Fibroblast of the aortic adventitia (primary cell): ENCODE measurements at regions not wholly inside any gene's neighbourhood (a gene's known extent, or its start where the extent isn't known, plus 50 kb on each side); places are given as distances from the start of the nearest gene placed in this dataset.

Source experiments
- DNase-seq: peaks from one replicate; pipeline ENCODE4 v3.0.0-alpha.2; 2010; ENCODE audit warnings: low read depth
- H3K4me3 ChIP-seq: 2 replicates; pipeline ENCODE4 v1.5.1; 2011; ENCODE audit warnings: low read depth, mild to moderate bottlenecking, control low read depth, low read length, moderate library complexity
- TF ChIP-seq, protein P1 (sequence below): IDR thresholded peaks from 2 replicates; pipeline ENCODE4 v1.5.1; 2011; ENCODE audit warnings: mild to moderate bottlenecking, low read length, control low read depth, inconsistent platforms; ENCODE audit not compliant: insufficient read depth

DNA sequence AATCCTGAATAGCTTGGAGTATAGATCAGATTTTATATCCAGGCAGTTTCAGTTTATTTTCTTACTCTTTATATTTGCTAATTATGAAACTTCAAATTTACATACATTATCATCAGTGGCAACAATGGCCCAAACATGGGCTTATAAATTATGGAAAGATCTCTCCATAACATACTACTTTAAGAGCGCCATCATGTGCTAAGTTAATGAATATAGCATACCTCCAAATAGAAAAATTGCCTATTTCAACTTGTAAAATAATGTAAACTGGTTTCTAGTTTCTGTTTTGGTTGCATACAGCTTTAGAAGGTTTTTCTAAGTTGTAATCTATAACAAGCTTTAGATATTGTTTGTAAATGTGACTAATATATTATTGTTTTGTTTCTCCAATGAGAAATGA lies 531.3 kb upstream of the UBE2E2 start:
- TF ChIP-seq, protein P1, sequence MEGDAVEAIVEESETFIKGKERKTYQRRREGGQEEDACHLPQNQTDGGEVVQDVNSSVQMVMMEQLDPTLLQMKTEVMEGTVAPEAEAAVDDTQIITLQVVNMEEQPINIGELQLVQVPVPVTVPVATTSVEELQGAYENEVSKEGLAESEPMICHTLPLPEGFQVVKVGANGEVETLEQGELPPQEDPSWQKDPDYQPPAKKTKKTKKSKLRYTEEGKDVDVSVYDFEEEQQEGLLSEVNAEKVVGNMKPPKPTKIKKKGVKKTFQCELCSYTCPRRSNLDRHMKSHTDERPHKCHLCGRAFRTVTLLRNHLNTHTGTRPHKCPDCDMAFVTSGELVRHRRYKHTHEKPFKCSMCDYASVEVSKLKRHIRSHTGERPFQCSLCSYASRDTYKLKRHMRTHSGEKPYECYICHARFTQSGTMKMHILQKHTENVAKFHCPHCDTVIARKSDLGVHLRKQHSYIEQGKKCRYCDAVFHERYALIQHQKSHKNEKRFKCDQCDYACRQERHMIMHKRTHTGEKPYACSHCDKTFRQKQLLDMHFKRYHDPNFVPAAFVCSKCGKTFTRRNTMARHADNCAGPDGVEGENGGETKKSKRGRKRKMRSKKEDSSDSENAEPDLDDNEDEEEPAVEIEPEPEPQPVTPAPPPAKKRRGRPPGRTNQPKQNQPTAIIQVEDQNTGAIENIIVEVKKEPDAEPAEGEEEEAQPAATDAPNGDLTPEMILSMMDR: no peak
- no peak for DNase-seq
- no peak overlapping the region for H3K4me3 ChIP-seq

DNA sequence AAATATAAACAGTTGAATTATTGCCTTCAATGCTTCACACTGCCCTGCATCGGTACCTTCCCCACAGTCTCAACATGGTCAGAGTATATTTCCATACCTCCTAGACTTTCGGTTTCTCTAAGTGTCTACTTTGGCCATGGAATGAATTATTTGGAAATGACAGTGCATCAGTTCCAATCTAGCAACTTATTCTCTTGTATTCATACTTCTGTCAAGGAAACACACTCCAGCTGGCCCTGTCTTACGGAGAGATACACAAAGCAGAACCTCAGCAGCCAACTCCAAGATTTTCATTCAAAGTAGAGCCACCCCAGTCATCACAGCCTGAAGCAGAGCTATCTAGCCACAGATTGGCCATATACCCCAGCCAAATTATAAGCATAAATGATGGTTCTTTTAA lies 518.4 kb upstream of the UBE2E2 start:
- TF ChIP-seq, protein P1: no peak
- DNase-seq: no peak
- no peak overlapping the region for H3K4me3 ChIP-seq

- H3K4me3 ChIP-seq: no peak overlapping the region
- DNase-seq: no peak
- TF ChIP-seq, protein P1: no peak
These were observed 517.5 kb upstream of the UBE2E2 start for GRCh38 chr3:22685597-22685996.

DNA sequence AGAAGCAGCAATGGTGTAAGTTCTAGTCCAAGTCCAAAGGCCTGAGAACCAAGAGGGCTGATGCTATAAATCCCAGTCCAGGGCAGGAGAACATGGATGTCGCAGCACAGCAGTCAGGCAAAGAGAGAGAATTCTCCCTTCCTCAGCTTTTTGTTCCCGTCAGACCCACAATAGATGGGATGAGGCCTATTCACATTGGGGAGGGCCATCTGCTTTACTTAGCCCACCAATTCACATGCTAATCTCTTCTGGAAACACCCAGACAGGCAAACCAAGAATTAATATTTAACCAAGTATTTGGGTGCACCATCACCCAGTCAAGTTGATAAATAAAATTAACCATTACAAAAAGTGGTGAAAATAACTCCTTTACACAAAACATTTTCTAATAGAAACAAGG lies 511.7 kb upstream of the UBE2E2 start:
- H3K4me3 ChIP-seq: no peak overlapping the region
- DNase-seq: no peak
- TF ChIP-seq, protein P1: no peak

DNA sequence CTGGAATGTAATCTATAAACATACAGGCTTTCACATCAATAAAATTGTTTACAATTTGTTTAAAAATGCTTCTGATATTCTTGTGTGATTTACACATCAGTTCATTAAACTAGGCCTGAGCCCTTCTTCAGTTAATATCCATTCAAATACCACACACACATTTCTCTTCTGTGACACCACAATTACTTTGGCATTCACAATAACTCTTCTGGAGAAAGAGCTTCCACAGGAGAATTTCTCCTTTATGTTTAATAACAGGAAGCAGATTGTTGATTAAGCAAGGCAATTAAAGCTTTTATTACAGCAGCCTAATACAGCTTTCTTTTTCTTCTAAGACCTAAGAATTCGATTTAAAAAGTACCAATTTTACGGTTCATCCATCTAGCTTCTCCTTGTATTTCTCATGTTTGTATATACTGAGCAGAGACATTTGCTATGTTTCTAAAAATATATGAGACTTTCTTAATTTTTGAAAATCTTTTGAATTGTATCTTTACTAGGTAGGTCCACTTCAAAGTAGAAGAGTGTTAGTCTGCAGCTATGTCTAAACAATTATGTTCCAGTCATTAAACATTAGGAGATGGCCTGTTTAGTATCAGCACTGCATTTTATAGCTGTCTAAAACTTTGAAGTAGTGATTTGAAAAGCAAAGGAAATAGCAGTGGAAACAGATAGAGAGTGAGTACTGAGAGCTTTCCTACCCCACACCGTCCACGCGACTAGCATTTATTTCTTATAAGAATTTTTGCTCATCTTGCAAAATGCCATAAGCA lies 511.1 kb upstream of the UBE2E2 start:
- TF ChIP-seq, protein P1: no peak
- DNase-seq: no peak
- H3K4me3 ChIP-seq: no peak overlapping the region

GRCh38 chr3:22700876-22701275 lies 502.3 kb upstream of the UBE2E2 start:
- DNase-seq: no peak
- no peak overlapping the region for H3K4me3 ChIP-seq
- TF ChIP-seq, protein P1: no peak

DNA sequence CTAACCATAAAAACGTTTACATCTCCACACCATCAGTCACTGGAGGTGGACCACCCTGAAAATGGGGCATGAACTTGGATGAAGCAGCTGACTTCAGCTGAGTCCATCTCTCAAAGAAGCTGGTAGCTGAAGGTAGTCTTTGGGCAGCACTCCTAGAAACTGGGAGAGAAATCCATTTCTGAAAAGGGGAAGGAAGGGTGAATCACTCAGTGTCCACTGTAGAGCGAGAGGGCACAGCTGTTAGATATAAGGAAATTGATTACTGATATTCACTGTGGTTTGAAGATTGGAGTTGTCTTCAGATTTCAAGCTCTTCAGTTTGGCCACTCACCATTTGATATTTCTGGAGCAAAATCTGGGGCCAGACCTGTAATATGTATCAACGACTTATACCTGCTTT lies 499.0 kb upstream of the UBE2E2 start:
- TF ChIP-seq, protein P1: no peak
- no peak for DNase-seq
- no peak overlapping the region for H3K4me3 ChIP-seq
